SK-N-SH treated with all-trans-retinoic acid at 6 μM for 48 hours (cell line): ENCODE measurements at regions not wholly inside any gene's neighbourhood (a gene's known extent, or its start where the extent isn't known, plus 50 kb on each side); places are given as distances from the start of the nearest gene placed in this dataset.

Experiments used
- ATAC-seq: fragments of 200-7000 bp; cut with Tn5 transposase; 3 replicates; pipeline ENCODE4 v1.9.1; 2020; ENCODE audit warnings: mild to moderate bottlenecking, moderate library complexity
- ARNTL ChIP-seq: fragments of 450-650 bp; formaldehyde crosslinking; IDR thresholded peaks from 2 replicates; pipeline ENCODE4 v1.5.0; 2020; ENCODE audit warnings: low read depth, mild to moderate bottlenecking, moderate library complexity, borderline replicate concordance
- BACH2 ChIP-seq: fragments of 250-450 bp; sonication (Bioruptor Pico); IDR thresholded peaks from 2 replicates; pipeline ENCODE4 v1.9.0; 2021; ENCODE audit warnings: mild to moderate bottlenecking, borderline replicate concordance
- CREB5 ChIP-seq: fragments of 250-450 bp; sonication (Bioruptor Pico); IDR thresholded peaks from 2 replicates; pipeline ENCODE4 v1.5.1; 2020; ENCODE audit warnings: low read depth, mild to moderate bottlenecking, moderate library complexity
- CSDC2 ChIP-seq: fragments of 250-450 bp; sonication (Bioruptor Pico); IDR thresholded peaks from 2 replicates; pipeline ENCODE4 v1.5.0; 2020; ENCODE audit warnings: mild to moderate bottlenecking, moderate library complexity
- CSRNP3 ChIP-seq: fragments of 250-450 bp; sonication (Bioruptor Pico); IDR thresholded peaks from 2 replicates; pipeline ENCODE4 v1.5.1; 2021; ENCODE audit warnings: mild to moderate bottlenecking, moderate library complexity
- ESRRG ChIP-seq: fragments of 250-450 bp; sonication (Bioruptor Pico); IDR thresholded peaks from 2 replicates; pipeline ENCODE4 v1.6.1; 2021; ENCODE audit warnings: mild to moderate bottlenecking
- GLIS3 ChIP-seq: fragments of 250-450 bp; sonication (Bioruptor Pico); IDR thresholded peaks from 2 replicates; pipeline ENCODE4 v1.5.0; 2020; ENCODE audit warnings: mild to moderate bottlenecking, moderate library complexity
- ISL1 ChIP-seq: fragments of 250-450 bp; sonication (Bioruptor Pico); IDR thresholded peaks from 2 replicates; pipeline ENCODE4 v2.1.2; 2022; ENCODE audit warnings: mild to moderate bottlenecking, moderate library complexity
- OSR1 ChIP-seq: fragments of 250-450 bp; sonication (Bioruptor Pico); IDR thresholded peaks from 2 replicates; pipeline ENCODE4 v1.8.0; 2022; ENCODE audit warnings: moderate library complexity, mild to moderate bottlenecking, inconsistent platforms
- PATZ1 ChIP-seq: fragments of 250-450 bp; sonication (Bioruptor Pico); IDR thresholded peaks from 2 replicates; pipeline ENCODE4 v1.8.0; 2020; ENCODE audit warnings: mild to moderate bottlenecking, moderate library complexity, borderline replicate concordance
- POU6F1 ChIP-seq: fragments of 250-450 bp; sonication (Bioruptor Pico); IDR thresholded peaks from 2 replicates; pipeline ENCODE4 v1.8.0; 2021; ENCODE audit warnings: low read depth, mild to moderate bottlenecking, moderate library complexity, borderline replicate concordance
- RARB ChIP-seq: fragments of 250-450 bp; sonication (Bioruptor Pico); IDR thresholded peaks from 2 replicates; pipeline ENCODE4 v1.8.0; 2021; ENCODE audit warnings: mild to moderate bottlenecking, moderate library complexity
- SNAI2 ChIP-seq: fragments of 250-450 bp; sonication (Bioruptor Pico); IDR thresholded peaks from 2 replicates; pipeline ENCODE4 v1.5.0; 2020; ENCODE audit warnings: mild to moderate bottlenecking, moderate library complexity
- TCF4 ChIP-seq: fragments of 250-450 bp; sonication (Bioruptor Pico); IDR thresholded peaks from 2 replicates; pipeline ENCODE4 v1.8.0; 2021; ENCODE audit warnings: mild to moderate bottlenecking, moderate library complexity, borderline replicate concordance
- TOX ChIP-seq: fragments of 250-450 bp; sonication (Bioruptor Pico); IDR thresholded peaks from 2 replicates; pipeline ENCODE4 v1.8.0; 2021; ENCODE audit warnings: mild to moderate bottlenecking, moderate library complexity, borderline replicate concordance
- TSHZ2 ChIP-seq: fragments of 250-450 bp; sonication (Bioruptor Pico); IDR thresholded peaks from 2 replicates; pipeline ENCODE4 v1.5.0; 2020; ENCODE audit warnings: mild to moderate bottlenecking, moderate library complexity
- ZC3H10 ChIP-seq: fragments of 250-450 bp; sonication (Bioruptor Pico); IDR thresholded peaks from 2 replicates; pipeline ENCODE4 v1.5.1; 2021; ENCODE audit warnings: mild to moderate bottlenecking, moderate library complexity
- ZFP3 ChIP-seq: fragments of 250-450 bp; sonication (Bioruptor Pico); IDR thresholded peaks from 2 replicates; pipeline ENCODE4 v1.5.0; 2020; ENCODE audit warnings: mild to moderate bottlenecking, moderate library complexity
- ZFP30 ChIP-seq: fragments of 450-650 bp; formaldehyde crosslinking; IDR thresholded peaks from 2 replicates; pipeline ENCODE4 v1.5.0; 2022; ENCODE audit warnings: mild to moderate bottlenecking, moderate library complexity
- ZNF565 ChIP-seq: fragments of 450-650 bp; formaldehyde crosslinking; conservative IDR thresholded peaks from 2 replicates; pipeline ENCODE4 v1.5.0; 2020; ENCODE audit warnings: low read depth, mild to moderate bottlenecking, moderate library complexity
- ZNF70 ChIP-seq: fragments of 450-650 bp; formaldehyde crosslinking; IDR thresholded peaks from 2 replicates; pipeline ENCODE4 v1.5.0; 2020; ENCODE audit warnings: mild to moderate bottlenecking, moderate library complexity
- ZNF8 ChIP-seq: fragments of 450-650 bp; formaldehyde crosslinking; IDR thresholded peaks from 2 replicates; pipeline ENCODE4 v1.5.0; 2020; ENCODE audit warnings: mild to moderate bottlenecking, moderate library complexity

GRCh38 chr18:22521026-22521707 lies 103.5 kb upstream of the CTAGE1 start:
- TF ChIP-seq GLIS3 (CRISPR knock-in tag): no peak
- no peak for TF ChIP-seq ZFP3 (CRISPR knock-in tag)
- TF ChIP-seq ZFP30: no peak
- no peak for TF ChIP-seq BACH2 (CRISPR knock-in tag)
- no peak for TF ChIP-seq ZNF565 (CRISPR knock-in tag)
- TF ChIP-seq ISL1: no peak
- no peak for TF ChIP-seq RARB
- no peak for TF ChIP-seq SNAI2 (CRISPR knock-in tag)
- TF ChIP-seq ARNTL (CRISPR knock-in tag): no peak
- TF ChIP-seq ESRRG (CRISPR knock-in tag): no peak
- no peak for TF ChIP-seq PATZ1
- TF ChIP-seq ZNF8 (CRISPR knock-in tag): no peak
- no peak for TF ChIP-seq OSR1 (CRISPR knock-in tag)
- no peak for TF ChIP-seq TCF4 (CRISPR knock-in tag)
- no peak for TF ChIP-seq CSDC2 (CRISPR knock-in tag)
- TF ChIP-seq ZC3H10 (CRISPR knock-in tag): no peak
- ATAC-seq: no peak

- ATAC-seq: no peak
- TF ChIP-seq TCF4 (CRISPR knock-in tag) (no peak), RARB (no peak), ZFP3 (CRISPR knock-in tag) (no peak), CSDC2 (CRISPR knock-in tag) (no peak), ZNF8 (CRISPR knock-in tag) (no peak), ZNF70 (CRISPR knock-in tag) (no peak), TOX (CRISPR knock-in tag) (no peak), TSHZ2 (CRISPR knock-in tag) (no peak), ZC3H10 (CRISPR knock-in tag) (no peak), ZNF565 (CRISPR knock-in tag) (no peak), ZFP30 (no peak), ARNTL (CRISPR knock-in tag) (no peak), CSRNP3 (CRISPR knock-in tag) (no peak), CREB5 (CRISPR knock-in tag) (no peak), OSR1 (CRISPR knock-in tag) (no peak), SNAI2 (CRISPR knock-in tag) (no peak), GLIS3 (CRISPR knock-in tag) (no peak), BACH2 (CRISPR knock-in tag) (no peak)
These were observed 105.8 kb upstream of the CTAGE1 start for GRCh38 chr18:22523481-22523880.

- TF ChIP-seq ESRRG (CRISPR knock-in tag): no peak
- TF ChIP-seq TCF4 (CRISPR knock-in tag): no peak
- TF ChIP-seq CREB5 (CRISPR knock-in tag): no peak
- TF ChIP-seq SNAI2 (CRISPR knock-in tag): no peak
- no peak for TF ChIP-seq TSHZ2 (CRISPR knock-in tag)
- TF ChIP-seq ZFP30: no peak
- no peak for TF ChIP-seq ZC3H10 (CRISPR knock-in tag)
- no peak for TF ChIP-seq RARB
- TF ChIP-seq ZNF8 (CRISPR knock-in tag): no peak
- no peak for TF ChIP-seq OSR1 (CRISPR knock-in tag)
- no peak for TF ChIP-seq ISL1
- TF ChIP-seq POU6F1 (CRISPR knock-in tag): no peak
- no peak for TF ChIP-seq CSDC2 (CRISPR knock-in tag)
- ATAC-seq: no peak
These were observed 107.1 kb upstream of the CTAGE1 start for GRCh38 chr18:22524783-22525182.
